H1 (cell line): ENCODE measurements at regions not wholly inside any gene's neighbourhood (a gene's known extent, or its start where the extent isn't known, plus 50 kb on each side); places are given as distances from the start of the nearest gene placed in this dataset.

Source experiments
- ASH2L ChIP-seq: fragments of 200-600, 300-600 bp; sonication (generic); IDR thresholded peaks from one replicate; pipeline ENCODE4 v1.7.1; 2017; ENCODE audit warnings: low read length
- CHD7 ChIP-seq: fragments of 300-600 bp; sonication (generic); IDR thresholded peaks from 2 replicates; pipeline ENCODE4 v1.7.1; 2012; ENCODE audit warnings: low read length, moderate library complexity, mild to moderate bottlenecking, inconsistent platforms; ENCODE audit not compliant: insufficient replicate concordance
- E2F6 ChIP-seq: IDR thresholded peaks from 2 replicates; pipeline ENCODE4 v1.6.1; 2012; ENCODE audit warnings: inconsistent platforms
- EZH2 ChIP-seq: fragments of 200-600 bp; sonication (generic); IDR thresholded peaks from 2 replicates; pipeline ENCODE4 v1.7.1; 2012; ENCODE audit warnings: low read depth, mild to moderate bottlenecking, moderate library complexity, low read length, inconsistent platforms; ENCODE audit not compliant: severe bottlenecking
- GTF2F1 ChIP-seq: IDR thresholded peaks from 2 replicates; pipeline ENCODE4 v1.6.1; 2012; ENCODE audit warnings: low read depth, low read length, improper control_type of control experiment, borderline replicate concordance
- HDAC6 ChIP-seq: IDR thresholded peaks from one replicate; pipeline ENCODE4 v1.7.1; 2012; ENCODE audit warnings: low read depth, mild to moderate bottlenecking, inconsistent platforms, low read length, moderate library complexity
- KDM4A ChIP-seq: IDR thresholded peaks from one replicate; pipeline ENCODE4 v1.7.1; 2012; ENCODE audit warnings: low read depth, mild to moderate bottlenecking, moderate library complexity, low read length, inconsistent platforms; ENCODE audit not compliant: severe bottlenecking
- MAX ChIP-seq: IDR thresholded peaks from 2 replicates; pipeline ENCODE4 v1.6.1; 2012; ENCODE audit warnings: inconsistent platforms
- POU5F1 ChIP-seq: IDR thresholded peaks from 2 replicates; pipeline ENCODE4 v1.6.1; 2011; ENCODE audit warnings: low read depth, mild to moderate bottlenecking, low read length, moderate library complexity
- SIRT6 ChIP-seq: IDR thresholded peaks from one replicate; pipeline ENCODE4 v1.7.1; 2012; ENCODE audit warnings: low read length, inconsistent platforms
- SP4 ChIP-seq: IDR thresholded peaks from 2 replicates; pipeline ENCODE4 v1.6.1; 2012; ENCODE audit warnings: low read length, inconsistent platforms
- TCF12 ChIP-seq: IDR thresholded peaks from 2 replicates; pipeline ENCODE4 v1.6.1; 2011; ENCODE audit warnings: low read depth, mild to moderate bottlenecking, low read length

- no peak for TF ChIP-seq CHD7
- TF ChIP-seq E2F6: no peak
- no peak for TF ChIP-seq KDM4A
- no peak for TF ChIP-seq POU5F1
- no peak for TF ChIP-seq MAX
- TF ChIP-seq TCF12: no peak
- TF ChIP-seq EZH2: no peak
- TF ChIP-seq HDAC6: no peak
- TF ChIP-seq SP4: no peak
- TF ChIP-seq ASH2L: no peak
- TF ChIP-seq SIRT6: no peak
- no peak for TF ChIP-seq GTF2F1
These were observed 158.4 kb downstream of the PTCHD4 start (continued) for GRCh38 chr6:47952640-47953039.
